ENCODE measurements at regions not wholly inside any gene's neighbourhood (a gene's known extent, or its start where the extent isn't known, plus 50 kb on each side); places are given as distances from the start of the nearest gene placed in this dataset.

DNA sequence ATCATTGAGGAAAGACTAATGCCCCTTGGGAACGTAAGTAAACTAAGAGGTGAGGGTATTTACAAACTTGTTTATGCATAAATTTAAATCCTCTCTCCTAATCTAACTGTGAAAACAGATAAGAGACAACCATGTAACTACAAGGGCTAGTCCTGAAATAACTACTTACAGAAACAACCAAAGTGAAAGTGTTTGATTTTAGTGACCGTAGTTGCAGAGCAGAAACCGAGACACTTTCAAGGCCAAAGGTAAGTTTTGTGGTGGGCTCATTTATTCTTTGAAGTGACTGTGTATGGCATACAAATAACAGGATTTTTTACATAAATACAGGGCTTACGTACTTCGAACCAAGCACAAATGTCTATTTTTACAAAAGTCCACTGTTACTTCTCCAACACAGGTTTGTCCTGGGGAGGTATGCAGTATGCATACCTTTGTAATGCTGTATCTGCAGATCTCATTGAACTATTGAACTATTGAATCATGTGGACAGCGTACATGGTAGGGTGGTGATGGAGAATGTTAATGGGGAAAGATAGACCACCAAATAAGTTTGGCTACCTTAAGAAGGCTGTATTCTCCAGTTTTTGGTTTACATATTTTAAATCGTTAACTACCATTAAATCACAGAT is 99.6 kb upstream of the RBMS3 start:
- TF ChIP-seq CTCF (IDR thresholded peaks at IDR 0.05; ENCODE audit: low read length), result no peak
- no peak for TF ChIP-seq EZH2 (IDR thresholded peaks at IDR 0.05; ENCODE audit: borderline replicate concordance, low read length)
